ENCODE measurements at regions not wholly inside any gene's neighbourhood (a gene's known extent, or its start where the extent isn't known, plus 50 kb on each side); places are given as distances from the start of the nearest gene placed in this dataset.

GRCh38 chr6:3557336-3557735, 100.5 kb upstream of the SLC22A23 start:
- TF ChIP-seq L3MBTL2 (conservative IDR thresholded peaks at IDR 0.05) (no peak), BHLHE40 (IDR thresholded peaks at IDR 0.05; ENCODE audit: borderline replicate concordance) (no peak), SP1 (IDR thresholded peaks at IDR 0.05) (no peak), TARDBP (IDR thresholded peaks at IDR 0.05) (no peak), ZNF384 (IDR thresholded peaks at IDR 0.05) (no peak)
